ENCODE measurements at regions not wholly inside any gene's neighbourhood (a gene's known extent, or its start where the extent isn't known, plus 50 kb on each side); places are given as distances from the start of the nearest gene placed in this dataset.

DNA sequence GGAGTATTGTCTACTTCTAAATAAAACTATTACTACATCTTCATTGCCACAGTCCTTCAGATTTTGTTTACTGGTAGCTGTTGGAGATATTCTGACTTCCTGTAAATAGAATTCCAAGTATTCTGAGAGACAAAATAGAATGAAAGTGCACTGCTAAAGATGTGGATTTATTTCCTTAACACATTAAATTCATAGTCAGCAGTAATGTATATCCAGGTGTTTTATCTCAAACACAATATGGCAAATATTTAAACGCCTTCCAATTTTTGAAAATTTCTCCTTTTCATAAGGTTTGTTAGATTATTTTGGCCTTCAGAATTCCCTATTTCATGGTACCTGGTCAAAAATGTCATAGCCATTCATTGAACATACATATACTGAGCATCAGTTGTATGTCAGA is 84.3 kb upstream of the MEI4 start:
- no peak overlapping the region for H3K14ac ChIP-seq (ENCODE audit: insufficient read length)
- 92% methylated on average over 1 of the region's 1 CpG; no CpG with 5 or more reads in 1 of the 2 experiments for WGBS, 2 experiments (ENCODE audit: extremely low coverage in 1 of 2, insufficient coverage in 1 of 2, insufficient read length in 1 of 2, insufficient replicate concordance in 2 of 2, low coverage in 1 of 2, low lambda C conversion rate in 2 of 2, missing lambda C conversion rate in 1 of 2)
- no peak overlapping the region for H2BK12ac ChIP-seq (ENCODE audit: low read depth, low read length)
- no peak overlapping the region for H3K4ac ChIP-seq (replicated peaks; ENCODE audit: insufficient read length, low read depth, low read length)
- DNase-seq (ENCODE audit: low read depth in 1 of 2, low spot score in 2 of 2) (no peak), FAIRE-seq (no peak)
- H4K8ac ChIP-seq (ENCODE audit: extremely low read depth, insufficient read depth, low read length) = no peak overlapping the region
- H2BK15ac ChIP-seq (ENCODE audit: low read length) = no peak overlapping the region
- H2BK5ac ChIP-seq (ENCODE audit: low read depth, low read length) = no peak overlapping the region
- H3K79me2 ChIP-seq (ENCODE audit: control insufficient read depth in 1 of 2, insufficient read depth in 2 of 2, low read length in 2 of 2) = no peaks in the 10 kb centered on the region
- no peaks in the 10 kb centered on the region for H3K36me3 ChIP-seq (ENCODE audit: control insufficient read depth in 2 of 4, insufficient read depth in 4 of 4, low read length in 3 of 4)
- H2BK20ac ChIP-seq (ENCODE audit: low read length) = no peak overlapping the region
- POLR2A ChIA-PET (ENCODE audit: partially characterized antibody) = no interaction called here
- no peak overlapping the region for H3K56ac ChIP-seq (replicated peaks; ENCODE audit: insufficient read length, low read depth, low read length)
- H2AK5ac ChIP-seq (ENCODE audit: low read depth, low read length) = no peak overlapping the region
- no peaks in the 10 kb centered on the region for H3K79me1 ChIP-seq (ENCODE audit: low read depth, low read length)
- H3K4me2 ChIP-seq (ENCODE audit: insufficient read depth in 1 of 2, low read depth in 2 of 2, low read length in 2 of 2) = no peak overlapping the region
- H2BK120ac ChIP-seq (replicated peaks; ENCODE audit: low read depth, low read length) = no peak overlapping the region
- H3K18ac ChIP-seq (ENCODE audit: extremely low read depth, low read length) = no peak overlapping the region
- no peak overlapping the region for H3K4me3 ChIP-seq (ENCODE audit: extremely low read depth in 1 of 4, insufficient read depth in 2 of 4, low read depth in 3 of 4, low read length in 4 of 4)
- CTCF ChIA-PET (ENCODE audit: partially characterized antibody) = interaction anchor here (1.1 kb wide), 1 partner anchor 17 kb away, joined by 3 read pairs; no protein-coding TSS in a partner anchor
- H3K9me3 ChIP-seq (ENCODE audit: insufficient read depth in 2 of 2, low read depth in 1 of 2, low read length in 1 of 2) = no peaks in the 10 kb centered on the region
- H3K27me3 ChIP-seq (replicated peaks in 1 of 4; ENCODE audit: control insufficient read depth in 3 of 4, extremely low read depth in 1 of 4, insufficient read depth in 3 of 4, low read length in 3 of 4) = no peaks in the 10 kb centered on the region
- no peak overlapping the region for H2AFZ ChIP-seq (ENCODE audit: low read length)
- no peak overlapping the region for H3K9ac ChIP-seq (replicated peaks in 1 of 4; ENCODE audit: extremely low read depth in 1 of 4, low read depth in 3 of 4, low read length in 3 of 4)
- H3K23ac ChIP-seq (ENCODE audit: insufficient read length) = no peak overlapping the region
- H4K20me1 ChIP-seq (replicated peaks in 1 of 2; ENCODE audit: control insufficient read depth in 1 of 2, insufficient read depth in 2 of 2, low read length in 2 of 2) = no peaks in the 10 kb centered on the region
- no peak overlapping the region for H4K91ac ChIP-seq (replicated peaks; ENCODE audit: insufficient read length, low read length)
- H3K27ac ChIP-seq (ENCODE audit: low read depth, low read length) = no peak overlapping the region
- no peaks in the 10 kb centered on the region for H3K4me1 ChIP-seq (replicated peaks in 1 of 4; ENCODE audit: control insufficient read depth in 3 of 4, insufficient read depth in 4 of 4, low read length in 3 of 4)
- H3K23me2 ChIP-seq (ENCODE audit: low read depth, low read length) = no peaks in the 10 kb centered on the region
- no peak overlapping the region for H4K5ac ChIP-seq (ENCODE audit: insufficient read length, low read depth, low read length)
- no peak for TF ChIP-seq ATF2 (IDR thresholded peaks at IDR 0.05; ENCODE audit: low read length)
- no peak for TF ChIP-seq SAP30 (IDR thresholded peaks at IDR 0.05; ENCODE audit: insufficient read depth, insufficient replicate concordance, low read length)
- TF ChIP-seq SUZ12 (IDR thresholded peaks at IDR 0.05; ENCODE audit: low read length) = no peak
- no peak for TF ChIP-seq RXRA (IDR thresholded peaks at IDR 0.05; ENCODE audit: insufficient read depth, low read depth, low read length)
- TF ChIP-seq JUND (IDR thresholded peaks at IDR 0.05; ENCODE audit: low read length) = no peak
- TF ChIP-seq SP1 (IDR thresholded peaks at IDR 0.05; ENCODE audit: low read depth, low read length) = no peak
- TF ChIP-seq TAF1 (IDR thresholded peaks at IDR 0.05; ENCODE audit: low read depth, low read length) = no peak
- TF ChIP-seq TAF7 (optimal IDR thresholded peaks at IDR 0.05; ENCODE audit: borderline replicate concordance, low read depth, low read length) = no peak
- no peak for TF ChIP-seq BRCA1 (IDR thresholded peaks at IDR 0.05; ENCODE audit: low read depth, low read length)
- no peak for TF ChIP-seq HDAC6 (IDR thresholded peaks at IDR 0.05; ENCODE audit: low read depth, low read length)
- TF ChIP-seq CREB1 (IDR thresholded peaks at IDR 0.05) = no peak
- no peak for TF ChIP-seq SP4 (IDR thresholded peaks at IDR 0.05; ENCODE audit: low read length)
- no peak for TF ChIP-seq NANOG (IDR thresholded peaks at IDR 0.05; ENCODE audit: insufficient read depth, low read depth, low read length, poor library complexity, severe bottlenecking)
- TF ChIP-seq SIX5 (IDR thresholded peaks at IDR 0.05; ENCODE audit: low read depth, low read length) = no peak
- TF ChIP-seq CEBPB (IDR thresholded peaks at IDR 0.05; ENCODE audit: low read depth, low read length) = no peak
